B cell (primary cell): ENCODE measurements at regions not wholly inside any gene's neighbourhood (a gene's known extent, or its start where the extent isn't known, plus 50 kb on each side); places are given as distances from the start of the nearest gene placed in this dataset.

Experiments
- ATAC-seq: fragments of 200-7000 bp; cut with Tn5 transposase; one replicate; pipeline ENCODE4 v1.10.0; 2021; ENCODE audit warnings: low read depth, mild to moderate bottlenecking, moderate number of reproducible peaks, moderate library complexity
- CTCF ChIA-PET: fragments of 350-600 bp; sonication (Branson Sonifier 250); formaldehyde crosslinking; loops from one replicate; lab custom pipeline; 2021; ENCODE audit warnings: antibody characterized with exemption, inconsistent platforms; lab: Charles Lee
- POLR2A ChIA-PET: fragments of 350-600 bp; sonication (Branson Sonifier 250); formaldehyde crosslinking; loops from one replicate; lab custom pipeline; 2021; ENCODE audit warnings: antibody characterized with exemption; lab: Charles Lee
- DNase-seq: peaks from one replicate; pipeline ENCODE4 v3.0.0; 2013
- H2AFZ ChIP-seq: 2 replicates; pipeline ENCODE4 v1.6.1; 2012; ENCODE audit warnings: mild to moderate bottlenecking, low read depth, low read length; ENCODE audit not compliant: insufficient read depth, poor library complexity, severe bottlenecking
- H3K27ac ChIP-seq, 2 donors: 1 replicate in 1 of 2; 2 replicates in 1 of 2; pipeline ENCODE4 v1.5.1; 2012 to 2013; ENCODE audit warnings: low read length in 2 of 2, mild to moderate bottlenecking in 2 of 2, moderate library complexity in 1 of 2
- H3K27me3 ChIP-seq, 4 experiments: fragments of 200-600 bp in 1 of 4; sonication (generic) in 1 of 4; replicated peaks in 1 of 4; 1 replicate in 2 of 4; 2 replicates in 2 of 4; pipeline versions ENCODE4 v1.6.1 to v1.7.0; 2013 to 2016; ENCODE audit warnings: low read length in 3 of 4, mild to moderate bottlenecking in 2 of 4, mixed read lengths in 1 of 4, moderate library complexity in 1 of 4; ENCODE audit not compliant: insufficient read depth in 4 of 4, control insufficient read depth in 3 of 4; ENCODE audit errors: control extremely low read depth in 1 of 4
- H3K36me3 ChIP-seq, 2 experiments: replicated peaks in 1 of 2; 1 replicate in 1 of 2; 2 replicates in 1 of 2; pipeline versions ENCODE4 v1.6.1 to v1.7.1; 2013; ENCODE audit warnings: low read length in 1 of 2; ENCODE audit not compliant: insufficient read depth in 2 of 2, control insufficient read depth in 1 of 2; ENCODE audit errors: control extremely low read depth in 1 of 2, extremely low read depth in 1 of 2
- H3K4me1 ChIP-seq, 2 donors: fragments of 200-600 bp in 1 of 2; sonication (generic) in 1 of 2; 1 replicate in 1 of 2; 2 replicates in 1 of 2; pipeline versions ENCODE4 v1.5.1 to v1.6.1; 2013 to 2017; ENCODE audit warnings: low read length in 2 of 2; ENCODE audit not compliant: control insufficient read depth in 2 of 2, insufficient read depth in 2 of 2
- H3K4me2 ChIP-seq: replicated peaks from 2 replicates; pipeline ENCODE3; 2012; ENCODE audit warnings: mild to moderate bottlenecking, low read depth, low read length; ENCODE audit not compliant: poor library complexity, severe bottlenecking
- H3K4me3 ChIP-seq, 5 experiments: fragments of 200-600 bp in 1 of 5; sonication (generic) in 1 of 5; 1 replicate in 3 of 5; 2 replicates in 2 of 5; pipeline versions ENCODE4 v1.5.1 to v1.7.0; 2011 to 2016; ENCODE audit warnings: low read length in 4 of 5, mild to moderate bottlenecking in 4 of 5, low read depth in 2 of 5, control low read depth in 1 of 5, moderate library complexity in 1 of 5; ENCODE audit not compliant: insufficient read depth in 1 of 5; ENCODE audit errors: control extremely low read depth in 1 of 5, extremely low read depth in 1 of 5
- H3K79me2 ChIP-seq: fragments of 200-600 bp; sonication (generic); one replicate; pipeline ENCODE4 v1.6.0; 2016; ENCODE audit warnings: low read length; ENCODE audit not compliant: control insufficient read depth, insufficient read depth
- H3K9ac ChIP-seq: fragments of 200-600 bp; sonication (generic); 2 replicates; pipeline ENCODE4 v1.6.1; 2017; ENCODE audit warnings: mild to moderate bottlenecking, low read length, moderate library complexity
- H3K9me3 ChIP-seq, 3 donors: one replicate each; pipeline versions ENCODE4 v1.6.1 to v1.7.1; 2013; ENCODE audit warnings: low read length in 2 of 3; ENCODE audit not compliant: control insufficient read depth in 2 of 3, insufficient read depth in 1 of 3; ENCODE audit errors: control extremely low read depth in 1 of 3
- H4K20me1 ChIP-seq: 2 replicates; pipeline ENCODE4 v1.6.0; 2012; ENCODE audit warnings: mild to moderate bottlenecking, low read length; ENCODE audit not compliant: insufficient read depth, control insufficient read depth, poor library complexity, severe bottlenecking
- H3K27ac Mint-ChIP-seq: one replicate; pipeline ENCODE4 v1.8.0; 2021; ENCODE audit warnings: mixed read lengths
- H3K27me3 Mint-ChIP-seq: one replicate; pipeline ENCODE4 v1.8.0; 2021; ENCODE audit warnings: mixed read lengths
- H3K4me1 Mint-ChIP-seq: one replicate; pipeline ENCODE4 v1.8.0; 2021; ENCODE audit warnings: mixed read lengths
- H3K4me3 Mint-ChIP-seq: one replicate; pipeline ENCODE4 v1.8.0; 2021; ENCODE audit warnings: mixed read lengths
- H3K9me3 Mint-ChIP-seq: one replicate; pipeline ENCODE4 v1.8.0; 2022; ENCODE audit warnings: mixed read lengths; ENCODE audit not compliant: insufficient read depth
- EZH2 ChIP-seq: IDR thresholded peaks from 2 replicates; pipeline ENCODE4 v1.6.1; 2012; ENCODE audit warnings: borderline replicate concordance, low read depth, mild to moderate bottlenecking, moderate library complexity, low read length; ENCODE audit not compliant: insufficient read depth, poor library complexity, severe bottlenecking
- WGBS: methylation state at CpG from one replicate; pipeline ENCODE4 v1.1.5; 2013; ENCODE audit warnings: missing lambda C conversion rate; ENCODE audit not compliant: insufficient coverage; 5-methylcytosine and 5-hydroxymethylcytosine counted together
- intact Hi-C: fragments of 100-400 bp; cut with micrococcal nuclease; formaldehyde crosslinking; loops from one replicate; pipeline ENCODE4 v1.10.0; 2022
- TF ChIP-seq, protein P1 (sequence below): fragments of 200-600 bp; IDR thresholded peaks from one replicate; pipeline ENCODE4 v1.8.0; 2022; ENCODE audit warnings: antibody characterized with exemption, mild to moderate bottlenecking

DNA sequence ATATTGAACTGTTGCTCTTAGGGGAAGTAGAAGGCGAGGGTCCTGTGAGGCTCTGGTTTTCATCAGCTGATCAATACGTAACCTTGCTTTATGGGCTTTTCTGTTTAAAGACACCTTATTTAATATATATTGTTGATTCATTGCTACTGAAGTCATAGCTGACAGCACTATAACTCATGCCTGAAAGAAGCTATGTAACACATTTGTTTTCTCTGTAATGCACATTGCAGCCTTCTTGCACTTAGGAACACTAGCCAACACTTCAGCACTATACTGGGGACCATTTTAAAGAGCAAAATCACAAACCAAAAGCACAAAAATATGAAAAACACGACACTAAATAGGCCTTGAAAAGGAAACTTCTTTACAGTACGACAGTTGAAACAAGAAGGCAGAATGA, 135.7 kb downstream of the TTC6 start:
- Mint-ChIP-seq H3K27ac (no peak overlapping the region), H3K27me3 (no peaks in the 10 kb centered on the region), H3K4me1 (no peaks in the 10 kb centered on the region), H3K9me3 (peaks cover 1% of the 10 kb centered on the region), H3K4me3 (no peak overlapping the region)
- Histone ChIP-seq H3K27ac (no peak overlapping the region), H3K9ac (no peak overlapping the region), H3K4me2 (no peak overlapping the region), H2AFZ (no peak overlapping the region), H3K4me1 (no peaks in the 10 kb centered on the region), H3K9me3 (no peaks in the 10 kb centered on the region), H3K79me2 (no peaks in the 10 kb centered on the region), H3K4me3 (no peak overlapping the region), H4K20me1 (no peaks in the 10 kb centered on the region), H3K27me3 (no peaks in the 10 kb centered on the region), H3K36me3 (no peaks in the 10 kb centered on the region)
- no CpG with 5 or more reads among the region's 4 CpGs for WGBS
- no peak for ATAC-seq
- ChIA-PET CTCF (no interaction called here), POLR2A (no interaction called here)
- TF ChIP-seq, protein P1, sequence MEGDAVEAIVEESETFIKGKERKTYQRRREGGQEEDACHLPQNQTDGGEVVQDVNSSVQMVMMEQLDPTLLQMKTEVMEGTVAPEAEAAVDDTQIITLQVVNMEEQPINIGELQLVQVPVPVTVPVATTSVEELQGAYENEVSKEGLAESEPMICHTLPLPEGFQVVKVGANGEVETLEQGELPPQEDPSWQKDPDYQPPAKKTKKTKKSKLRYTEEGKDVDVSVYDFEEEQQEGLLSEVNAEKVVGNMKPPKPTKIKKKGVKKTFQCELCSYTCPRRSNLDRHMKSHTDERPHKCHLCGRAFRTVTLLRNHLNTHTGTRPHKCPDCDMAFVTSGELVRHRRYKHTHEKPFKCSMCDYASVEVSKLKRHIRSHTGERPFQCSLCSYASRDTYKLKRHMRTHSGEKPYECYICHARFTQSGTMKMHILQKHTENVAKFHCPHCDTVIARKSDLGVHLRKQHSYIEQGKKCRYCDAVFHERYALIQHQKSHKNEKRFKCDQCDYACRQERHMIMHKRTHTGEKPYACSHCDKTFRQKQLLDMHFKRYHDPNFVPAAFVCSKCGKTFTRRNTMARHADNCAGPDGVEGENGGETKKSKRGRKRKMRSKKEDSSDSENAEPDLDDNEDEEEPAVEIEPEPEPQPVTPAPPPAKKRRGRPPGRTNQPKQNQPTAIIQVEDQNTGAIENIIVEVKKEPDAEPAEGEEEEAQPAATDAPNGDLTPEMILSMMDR, result no peak
- no peak for TF ChIP-seq EZH2
- DNase-seq, result no peak
- intact Hi-C loops, result no loop called here

DNA sequence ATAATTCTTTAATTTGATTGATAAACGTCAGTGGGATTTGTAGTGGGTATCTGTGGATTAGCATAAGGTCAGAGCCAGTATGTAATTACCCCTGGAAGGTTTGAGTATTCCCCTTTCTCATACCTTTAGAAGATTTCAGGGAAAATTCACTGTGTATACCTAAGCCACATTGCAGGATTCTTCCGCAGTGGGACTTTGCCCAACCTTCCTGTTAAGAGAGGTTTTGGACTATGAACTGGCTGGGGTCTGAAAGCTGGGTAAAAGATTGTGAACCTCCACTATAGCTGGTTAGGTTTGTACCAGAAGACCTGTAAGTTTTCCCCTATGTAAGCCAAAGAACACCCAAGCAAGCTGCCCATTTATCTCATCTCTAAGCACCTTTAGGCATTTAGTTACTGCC, 150.2 kb downstream of the TTC6 start:
- Mint-ChIP-seq H3K27ac (no peak overlapping the region), H3K4me1 (no peaks in the 10 kb centered on the region), H3K27me3 (no peaks in the 10 kb centered on the region), H3K9me3 (peaks cover 7% of the 10 kb centered on the region), H3K4me3 (no peak overlapping the region)
- no peaks in the 10 kb centered on the region for H3K36me3 ChIP-seq
- POLR2A ChIA-PET, result no interaction called here
- H3K4me1 ChIP-seq, result no peaks in the 10 kb centered on the region
- H3K79me2 ChIP-seq, result no peaks in the 10 kb centered on the region
- WGBS, result 100% methylated on average over 1 of the region's 2 CpGs
- no peak overlapping the region for H3K27ac ChIP-seq
- no peak for ATAC-seq
- DNase-seq, result no peak
- H4K20me1 ChIP-seq, result no peaks in the 10 kb centered on the region
- no peaks in the 10 kb centered on the region for H3K27me3 ChIP-seq
- intact Hi-C loops, result no loop called here
- H3K4me2 ChIP-seq, result no peak overlapping the region
- H3K4me3 ChIP-seq, result no peak overlapping the region
- CTCF ChIA-PET, result no interaction called here
- H3K9me3 ChIP-seq, result peaks cover 0 to 3% (median 0%) of the 10 kb centered on the region in 3 donors
- TF ChIP-seq, protein P1, result no peak
- TF ChIP-seq EZH2, result no peak
- no peak overlapping the region for H2AFZ ChIP-seq
- H3K9ac ChIP-seq, result no peak overlapping the region
